Stimulated activated CD4-positive, alpha-beta T cell treated with anti-CD3 and anti-CD28 coated beads, Interleukin-2, amount 100 ng/mL, for 48 hours (primary cell): ENCODE measurements at regions not wholly inside any gene's neighbourhood (a gene's known extent, or its start where the extent isn't known, plus 50 kb on each side); places are given as distances from the start of the nearest gene placed in this dataset.
"Not testable (repeated sequence)": the region's sequence is repeated elsewhere in the genome, so short reads cannot be mapped to it uniquely, and the experiment has no call there.

Experiments
- DNase-seq, 2 donors: peaks; one replicate each; pipeline ENCODE4 v3.0.0-alpha.2; 2020

DNA sequence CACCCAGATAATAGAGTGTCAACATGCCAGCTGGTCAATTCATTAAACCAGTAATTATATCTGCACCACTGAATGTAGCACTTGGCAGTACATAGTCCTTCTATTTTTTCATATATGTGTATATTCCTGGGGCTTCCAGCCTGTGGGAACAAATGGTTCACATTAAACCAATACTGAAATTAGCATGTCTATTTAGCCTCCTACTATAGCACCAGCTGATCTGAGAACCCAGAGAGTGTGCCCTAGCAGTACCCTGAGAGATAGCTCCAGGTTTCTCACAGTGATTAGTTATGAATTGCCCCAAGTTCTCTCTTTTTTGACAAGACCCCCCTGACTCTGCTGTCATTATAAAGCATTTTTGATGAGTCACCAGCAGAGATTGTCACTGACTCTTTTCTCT lies 1097.3 kb upstream of the FLRT2 start:
- DNase-seq: no peak

DNA sequence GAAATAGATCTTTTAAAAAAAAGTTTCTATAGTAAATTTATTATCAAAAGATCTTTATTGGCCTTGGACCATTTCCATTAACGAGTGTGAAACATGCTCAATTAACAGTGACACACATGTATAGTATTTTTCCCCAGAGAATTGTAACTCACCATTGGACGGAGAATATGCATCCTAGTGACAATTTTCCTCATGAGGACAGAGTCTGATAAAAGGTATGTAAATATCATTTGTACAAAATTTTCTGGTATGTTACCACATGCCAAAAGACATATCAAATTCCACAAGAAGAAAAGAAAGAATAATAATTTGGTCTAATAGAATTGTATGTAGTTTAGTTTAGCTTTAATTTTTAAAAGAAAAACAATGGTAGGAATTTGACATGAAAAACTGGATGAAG lies 1096.0 kb upstream of the FLRT2 start:
- no peak for DNase-seq

DNA sequence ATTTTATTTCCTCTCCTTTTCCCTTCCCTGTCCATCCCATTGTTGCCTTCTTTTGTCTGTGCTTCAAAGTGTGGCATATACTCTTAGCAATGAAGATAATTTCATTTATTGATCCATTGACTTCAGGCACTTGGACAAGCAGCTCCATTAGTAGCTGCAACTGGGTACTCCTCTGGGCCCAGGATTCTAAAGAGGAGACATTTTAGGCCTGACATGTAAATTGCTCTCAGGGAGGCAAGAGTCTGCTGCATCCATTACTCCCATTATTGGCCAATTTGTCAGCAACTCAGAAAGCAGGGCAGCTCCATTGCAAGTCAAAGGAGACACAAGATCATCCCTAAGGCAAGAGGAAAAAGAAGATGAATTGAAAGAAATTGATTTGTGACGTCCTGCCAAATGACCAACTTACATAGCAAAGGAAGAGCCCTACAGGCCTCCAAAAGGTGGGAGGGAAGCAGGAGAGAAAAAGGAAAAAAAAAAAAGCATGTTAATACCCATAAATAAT lies 1094.1 kb upstream of the FLRT2 start:
- no peak for DNase-seq

DNA sequence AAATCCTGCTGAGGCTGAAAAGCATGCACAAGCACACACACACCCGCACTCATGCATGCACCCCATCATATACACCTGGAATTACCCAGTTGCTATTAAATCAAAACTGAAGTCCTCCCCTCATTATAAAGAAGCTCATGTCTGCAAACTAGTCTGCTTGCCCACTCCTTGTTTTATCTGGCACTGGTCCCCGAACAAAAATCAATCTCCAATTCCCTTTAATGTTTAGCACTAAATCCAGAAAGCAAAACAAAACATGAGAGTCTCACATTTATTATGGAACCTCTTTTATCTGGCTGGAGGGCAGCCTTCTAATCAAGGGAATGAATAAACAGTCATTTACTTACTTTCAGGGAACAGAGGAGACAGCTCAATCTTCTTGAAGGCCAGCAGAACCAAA lies 1093.4 kb upstream of the FLRT2 start:
- no peak for DNase-seq

DNA sequence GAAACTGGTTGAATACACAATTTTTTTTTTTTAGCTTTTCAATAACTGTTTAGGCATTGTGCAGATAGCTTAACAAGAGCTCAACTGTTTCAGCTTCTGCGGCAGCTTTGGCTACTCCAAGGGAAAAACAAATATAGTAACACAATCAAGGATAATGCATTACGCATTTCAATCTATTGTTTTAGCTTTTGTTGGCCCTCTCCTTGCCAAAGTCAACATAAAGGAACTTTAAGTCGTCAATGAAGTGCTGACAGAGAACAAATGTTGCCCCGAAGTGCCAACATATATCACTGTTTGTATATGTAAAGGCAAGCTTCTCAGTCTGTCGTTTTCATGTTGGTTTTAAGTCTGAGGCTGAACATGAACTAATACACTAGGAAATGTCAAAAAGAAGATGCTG lies 1087.4 kb upstream of the FLRT2 start:
- no peak for DNase-seq

- DNase-seq: no peak
Observed at GRCh38 chr14:84445486-84445885, 1084.5 kb upstream of the FLRT2 start.

DNA sequence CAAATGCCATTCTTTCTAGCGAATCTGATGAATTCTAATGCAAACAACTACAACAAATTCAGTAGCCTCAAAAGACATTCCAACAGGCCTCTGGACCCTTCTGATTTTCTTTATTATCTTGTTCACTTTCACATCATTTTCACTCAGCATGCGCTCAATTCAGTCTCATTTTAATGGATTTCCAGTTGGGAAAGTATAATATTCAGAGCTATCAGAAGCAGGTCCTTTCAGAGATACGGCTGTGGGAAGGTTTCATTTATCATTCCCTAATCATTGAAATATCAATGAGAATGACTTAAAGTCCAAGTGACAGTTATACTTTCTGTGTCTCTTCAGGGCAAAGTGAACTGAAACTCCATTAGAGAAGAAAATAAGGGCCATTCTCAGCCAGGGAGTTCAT lies 1083.7 kb upstream of the FLRT2 start:
- no peak for DNase-seq

- no peak for DNase-seq
Observed at GRCh38 chr14:84453307-84453950, 1076.5 kb upstream of the FLRT2 start.

DNA sequence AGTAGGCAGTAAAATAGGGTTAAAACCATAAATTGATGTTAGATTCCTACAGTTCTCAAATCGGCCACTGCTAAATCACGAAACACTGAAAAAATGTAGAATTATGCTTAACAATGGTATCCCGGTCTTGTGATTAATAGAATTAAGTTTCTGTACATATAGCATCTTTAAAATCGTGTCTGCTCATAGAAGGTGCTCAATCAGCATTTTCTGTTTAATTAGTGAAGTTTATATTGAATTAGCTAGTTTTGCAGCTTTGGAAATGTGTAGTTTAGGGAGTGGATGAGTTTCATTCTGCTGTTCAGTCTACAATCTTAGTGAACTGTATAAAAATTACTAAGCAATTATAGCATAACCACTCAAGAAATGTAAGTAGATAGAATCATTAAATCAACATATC lies 1075.8 kb upstream of the FLRT2 start:
- DNase-seq: no peak

DNA sequence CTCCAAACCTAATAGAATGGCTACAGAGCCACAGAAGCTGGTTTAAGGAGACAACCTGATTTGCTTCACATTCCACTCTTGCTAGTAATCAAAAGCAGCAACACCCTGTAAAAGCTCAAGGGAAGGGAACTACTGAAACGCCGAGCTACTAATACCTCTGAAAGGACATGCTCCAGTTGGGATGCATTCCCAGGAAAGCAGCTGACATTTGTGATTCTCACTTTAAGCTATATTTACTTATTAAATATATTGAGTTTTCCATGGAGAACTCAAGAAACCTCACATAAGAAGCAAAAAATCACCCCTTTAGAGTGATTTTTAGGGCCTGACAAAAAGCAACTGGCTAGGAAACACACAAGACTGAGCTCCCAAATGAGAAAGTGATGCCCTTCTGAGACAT lies 1073.0 kb upstream of the FLRT2 start:
- DNase-seq: no peak

GRCh38 chr14:84458881-84459280 lies 1071.1 kb upstream of the FLRT2 start:
- no peak for DNase-seq

DNA sequence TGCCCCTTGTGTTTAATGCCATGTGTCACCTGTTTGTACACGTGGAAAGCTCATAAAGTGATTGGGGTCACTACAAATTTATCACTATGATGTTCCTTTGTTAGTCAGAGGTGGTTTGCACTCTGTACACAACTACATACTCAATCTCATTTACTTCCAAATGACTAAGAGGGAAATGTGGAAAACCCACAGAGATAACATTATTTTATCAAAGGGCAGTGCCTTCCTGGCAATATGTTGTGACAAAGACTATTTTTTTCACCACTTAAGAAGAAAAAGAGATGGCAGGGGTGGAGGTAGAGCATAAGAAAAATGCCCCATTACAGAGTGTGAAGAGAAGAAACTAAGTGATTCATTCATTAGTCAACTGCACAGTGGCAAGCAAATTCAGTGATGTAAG lies 1064.1 kb upstream of the FLRT2 start:
- no peak for DNase-seq

DNA sequence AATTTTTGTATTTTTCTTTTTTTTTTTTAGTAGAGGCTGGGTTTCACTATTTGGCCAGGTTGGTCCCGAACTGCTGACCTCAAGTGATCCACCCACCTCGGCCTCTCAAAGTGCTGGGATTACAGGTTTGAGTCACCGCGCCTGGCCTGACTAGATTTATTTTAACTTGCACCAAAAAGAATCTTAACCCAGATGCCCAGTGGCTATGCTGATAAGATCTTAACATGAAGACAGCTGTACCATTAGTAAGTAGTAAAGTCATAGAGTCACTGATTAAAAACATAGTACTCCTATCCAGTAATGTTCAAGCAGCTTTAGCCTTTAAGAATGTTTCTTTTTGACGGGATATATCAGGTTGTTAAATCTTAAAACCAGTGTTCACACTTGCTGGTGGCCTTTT lies 1061.8 kb upstream of the FLRT2 start:
- no peak for DNase-seq

DNA sequence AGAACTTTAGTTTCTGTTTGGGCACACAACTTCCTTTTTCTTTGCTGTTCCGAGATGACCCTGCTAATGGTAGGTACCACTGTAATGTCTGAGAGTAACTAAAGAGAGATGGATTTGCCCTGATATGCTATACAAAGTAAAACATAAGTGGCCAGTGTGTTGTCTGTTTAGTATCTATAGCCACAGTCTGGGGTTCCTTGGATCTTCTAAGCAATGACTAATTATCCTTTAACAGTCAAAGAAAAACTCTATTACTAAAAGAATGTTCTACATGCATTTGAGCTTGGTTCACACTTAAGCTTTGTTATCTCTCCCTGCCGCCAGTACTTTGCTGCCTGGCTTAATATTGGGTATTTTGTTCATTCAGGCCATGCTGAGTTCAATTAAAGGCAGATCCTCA lies 1051.9 kb upstream of the FLRT2 start:
- DNase-seq: no peak

DNA sequence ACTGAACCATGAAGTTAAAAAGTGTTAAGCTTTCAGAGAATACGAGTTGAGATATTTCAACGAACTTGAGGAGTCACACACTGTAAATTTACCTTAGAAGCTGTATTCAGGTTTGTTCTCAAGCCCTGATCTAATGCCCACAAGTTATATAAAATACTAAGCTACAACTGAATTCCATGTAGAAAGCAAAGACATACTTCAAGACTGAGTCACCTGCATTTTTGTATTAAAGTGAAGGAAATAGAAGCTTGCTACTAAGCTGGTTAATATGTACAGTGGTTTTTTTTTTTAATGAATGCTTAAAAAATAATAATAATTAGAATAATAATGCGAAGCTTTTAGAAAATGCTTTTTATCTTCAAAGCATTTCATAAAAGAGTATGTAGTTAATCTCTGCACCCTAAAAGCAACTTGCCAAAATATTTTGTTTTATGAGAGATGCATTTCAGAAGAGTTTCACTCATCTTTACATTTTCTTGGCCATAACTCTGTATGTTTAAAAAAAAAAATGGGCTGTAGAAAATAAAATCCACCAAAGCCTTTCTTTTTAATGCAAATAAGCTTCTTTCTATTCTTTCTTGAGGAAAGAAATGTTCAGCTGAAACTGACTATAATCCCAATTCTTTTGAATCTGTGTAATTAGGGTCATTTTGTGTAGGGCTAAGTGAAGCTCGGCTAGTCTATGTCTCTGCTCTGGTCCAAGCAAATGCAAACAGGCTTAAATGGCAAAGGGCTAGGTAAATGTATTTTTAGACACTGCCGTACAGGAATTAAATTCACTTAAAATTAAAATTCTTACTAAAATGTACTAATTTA lies 1047.5 kb upstream of the FLRT2 start:
- no peak for DNase-seq

DNA sequence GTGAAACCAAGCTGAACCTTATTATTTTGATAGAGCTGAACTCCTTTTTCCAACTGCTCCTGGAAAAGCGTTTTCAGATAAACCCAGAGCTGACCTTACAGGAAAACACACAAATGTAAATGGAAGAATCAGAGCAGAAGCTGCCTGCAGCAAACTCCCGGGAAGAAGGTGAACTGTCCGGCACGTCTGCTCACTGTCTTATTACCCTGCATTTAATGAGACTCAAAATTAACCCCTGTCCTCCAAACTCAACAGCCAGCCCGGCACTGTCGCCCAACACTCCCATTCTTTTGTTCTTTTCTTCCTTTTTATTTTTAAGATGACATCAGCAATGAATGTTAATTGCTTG lies 1046.9 kb upstream of the FLRT2 start:
- DNase-seq: no peak

GRCh38 chr14:84484243-84484642 lies 1045.7 kb upstream of the FLRT2 start:
- not testable (repeated sequence) for DNase-seq

DNA sequence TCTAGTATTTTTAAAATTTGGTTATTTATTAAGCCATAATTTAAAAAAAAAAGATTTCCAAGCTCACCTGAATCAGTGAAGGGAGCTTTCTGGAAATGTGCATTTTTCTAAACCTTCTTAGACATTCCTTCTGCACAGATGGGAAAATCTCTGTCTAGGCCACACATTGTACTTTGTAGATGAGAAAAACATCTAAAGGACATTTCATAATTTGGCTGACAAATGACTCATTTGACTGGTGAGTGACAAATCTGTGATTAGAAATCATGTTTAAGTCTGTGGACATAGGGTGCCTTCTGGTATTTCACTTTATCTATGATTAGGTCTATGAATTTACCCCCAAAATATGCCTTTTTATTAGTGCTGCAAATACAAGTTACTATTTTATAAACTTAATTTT lies 1044.9 kb upstream of the FLRT2 start:
- no peak for DNase-seq

- DNase-seq: no peak
Observed at GRCh38 chr14:84490081-84490480, 1039.9 kb upstream of the FLRT2 start.

- DNase-seq: no peak
Observed at GRCh38 chr14:84492685-84493084, 1037.3 kb upstream of the FLRT2 start.

DNA sequence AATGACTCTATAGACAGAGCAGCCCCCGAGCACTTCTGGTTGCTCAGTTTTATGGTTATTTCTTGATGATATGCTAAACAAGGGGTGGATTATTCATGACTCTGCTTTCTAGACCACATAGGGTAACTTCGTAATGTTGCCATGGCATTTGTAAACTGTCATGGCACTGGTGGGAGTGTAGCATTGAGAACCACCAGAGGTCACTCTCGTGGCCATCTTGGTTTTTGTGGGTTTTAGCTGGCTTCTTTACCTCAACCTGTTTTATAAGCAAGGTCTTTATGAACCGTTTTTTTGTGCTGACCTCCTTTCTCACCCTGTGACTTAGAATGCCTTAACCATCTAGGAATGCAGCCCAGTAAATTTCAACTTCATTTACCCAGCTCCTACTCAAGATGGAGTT lies 1036.2 kb upstream of the FLRT2 start:
- DNase-seq: no peak

- no peak for DNase-seq
Observed at GRCh38 chr14:84496677-84497076, 1033.3 kb upstream of the FLRT2 start.

GRCh38 chr14:84512823-84513222 lies 1017.1 kb upstream of the FLRT2 start:
- DNase-seq: not testable (repeated sequence)

GRCh38 chr14:84519836-84520235 lies 1010.1 kb upstream of the FLRT2 start:
- no peak for DNase-seq
